Activated CD4-positive, alpha-beta T cell treated with anti-CD3 and anti-CD28 coated beads, Interleukin-2, Interleukin-4, amounts not matched to agents 100 ng/mL and 50 ng/mL, durations not matched to agents 16 hours and 8 hours (primary cell): ENCODE measurements at regions not wholly inside any gene's neighbourhood (a gene's known extent, or its start where the extent isn't known, plus 50 kb on each side); places are given as distances from the start of the nearest gene placed in this dataset.
"Not testable (repeated sequence)": the region's sequence is repeated elsewhere in the genome, so short reads cannot be mapped to it uniquely, and the experiment has no call there.

Source experiments
- DNase-seq: peaks from one replicate; pipeline ENCODE4 v3.0.0-alpha.2; 2020; ENCODE audit warnings: low spot score

GRCh38 chr3:34504366-34504765, 705.9 kb downstream of the PDCD6IP start:
- DNase-seq, result no peak

DNA sequence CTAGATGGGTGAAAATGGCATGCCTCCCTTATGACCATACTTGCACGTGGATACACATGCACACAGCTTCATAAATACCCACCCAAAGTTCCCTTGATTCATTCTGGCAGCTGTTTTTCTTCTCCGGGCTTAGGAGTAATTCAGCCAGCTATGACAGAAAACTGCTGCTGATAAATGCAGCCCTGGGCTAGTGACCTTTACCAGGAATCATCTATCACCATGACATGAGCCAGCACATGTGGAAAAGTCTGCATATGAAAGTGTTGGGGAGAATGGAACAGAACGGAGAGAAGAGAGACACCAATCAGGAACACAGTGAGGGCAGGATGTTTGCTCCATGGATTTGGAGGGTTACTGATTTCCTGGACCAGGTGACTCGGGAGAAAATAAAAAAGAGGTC, 706.3 kb downstream of the PDCD6IP start:
- DNase-seq, result no peak

GRCh38 chr3:34508732-34509131, 710.3 kb downstream of the PDCD6IP start:
- DNase-seq, result no peak

DNA sequence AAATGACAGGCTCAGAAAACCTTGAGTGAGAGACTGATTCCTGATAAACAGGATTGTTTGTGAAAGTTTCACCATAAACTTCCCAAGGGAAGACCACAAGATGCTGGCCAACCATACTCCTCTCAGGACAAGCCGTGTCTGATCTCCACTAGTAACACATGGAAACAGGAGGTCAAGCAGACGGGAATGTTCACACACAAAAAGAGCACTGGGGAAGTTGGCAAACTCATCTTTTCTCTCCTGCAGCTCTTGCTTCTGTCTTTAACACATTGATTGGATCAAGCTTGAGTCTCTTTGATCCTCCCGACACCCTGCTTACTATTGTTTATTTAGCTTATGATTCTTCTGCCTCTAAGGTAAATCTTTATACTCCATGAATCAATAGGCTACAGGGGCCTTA, 713.5 kb downstream of the PDCD6IP start:
- no peak for DNase-seq

GRCh38 chr3:34519008-34519407, 720.6 kb downstream of the PDCD6IP start:
- not testable (repeated sequence) for DNase-seq

- DNase-seq, result no peak
Observed at GRCh38 chr3:34531156-34531555, 732.7 kb downstream of the PDCD6IP start.

GRCh38 chr3:34533451-34533850, 735.0 kb downstream of the PDCD6IP start:
- DNase-seq, result no peak

DNA sequence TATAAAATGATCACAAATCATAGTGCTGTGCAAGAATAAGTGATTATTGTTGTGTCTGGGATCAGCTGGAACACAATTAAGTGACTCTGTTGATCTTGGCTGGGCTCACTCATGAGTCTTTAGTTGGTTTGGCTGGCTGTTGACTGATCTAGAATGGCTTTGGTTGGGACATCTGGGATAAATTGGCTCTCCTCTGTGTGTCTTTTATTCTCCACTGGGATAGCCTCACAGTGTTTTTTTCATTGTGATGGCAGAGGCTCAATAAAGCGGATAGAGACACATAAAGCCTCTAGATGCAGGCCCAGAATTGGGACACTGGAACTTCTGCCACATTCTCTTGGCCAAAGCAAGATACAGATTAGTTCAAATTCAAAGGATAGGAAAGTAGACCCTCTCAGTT, 735.6 kb downstream of the PDCD6IP start:
- no peak for DNase-seq

- no peak for DNase-seq
Observed at GRCh38 chr3:34544136-34544535, 745.7 kb downstream of the PDCD6IP start.

DNA sequence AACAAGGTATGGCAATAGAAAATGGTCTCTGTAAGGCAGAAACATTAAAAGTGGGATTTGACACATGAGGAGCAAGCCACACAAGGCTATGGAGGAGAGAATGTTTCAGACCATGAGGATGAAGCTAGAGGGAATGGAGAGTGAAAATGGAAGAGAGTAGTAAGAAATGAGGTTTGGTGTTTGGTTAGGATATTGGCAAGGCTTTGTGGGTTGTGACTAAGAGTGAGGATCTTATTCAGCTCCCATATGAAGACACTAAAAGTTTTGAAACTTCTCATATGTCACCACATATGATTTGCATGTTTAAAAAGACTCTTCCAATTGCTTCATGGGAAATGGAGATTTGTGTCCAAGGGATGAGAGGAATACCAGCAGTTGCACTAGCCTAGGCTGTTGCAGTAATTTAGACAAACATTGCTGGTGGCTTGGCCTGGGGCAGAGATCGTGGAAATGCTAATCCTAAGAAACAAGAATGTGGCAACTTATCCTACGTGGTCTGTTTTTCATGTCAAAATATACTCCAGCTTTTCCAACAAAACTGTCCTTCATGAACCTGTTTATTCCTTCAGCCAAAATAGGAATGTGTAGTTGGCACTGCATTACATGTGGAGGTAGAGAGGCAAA, 749.0 kb downstream of the PDCD6IP start:
- no peak for DNase-seq

GRCh38 chr3:34567266-34567665, 768.8 kb downstream of the PDCD6IP start:
- DNase-seq, result no peak

- no peak for DNase-seq
Observed at GRCh38 chr3:34568766-34569165, 770.3 kb downstream of the PDCD6IP start.

- DNase-seq, result no peak
Observed at GRCh38 chr3:34569437-34569836, 771.0 kb downstream of the PDCD6IP start.

- no peak for DNase-seq
Observed at GRCh38 chr3:34570916-34571705, 772.7 kb downstream of the PDCD6IP start.

DNA sequence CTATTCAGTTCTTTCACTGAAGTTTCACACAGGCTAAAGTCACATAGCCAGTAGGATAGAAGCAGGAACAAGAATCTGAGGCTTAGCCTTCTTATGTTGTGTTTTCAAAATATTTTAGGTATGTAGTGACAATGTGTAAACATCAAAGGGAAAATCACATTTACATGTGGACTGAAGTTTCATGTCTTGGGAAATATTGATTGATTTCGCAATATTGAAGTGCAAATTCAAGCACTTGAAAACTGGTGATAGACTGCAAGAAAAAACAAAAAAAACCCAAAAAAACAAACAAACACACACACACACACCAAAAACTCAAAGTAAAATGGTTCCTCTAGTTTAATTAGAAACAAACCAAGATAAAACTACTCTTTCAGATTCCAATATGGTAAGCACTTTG, 773.3 kb downstream of the PDCD6IP start:
- DNase-seq, result no peak

- no peak for DNase-seq
Observed at GRCh38 chr3:34575776-34576175, 777.3 kb downstream of the PDCD6IP start.

DNA sequence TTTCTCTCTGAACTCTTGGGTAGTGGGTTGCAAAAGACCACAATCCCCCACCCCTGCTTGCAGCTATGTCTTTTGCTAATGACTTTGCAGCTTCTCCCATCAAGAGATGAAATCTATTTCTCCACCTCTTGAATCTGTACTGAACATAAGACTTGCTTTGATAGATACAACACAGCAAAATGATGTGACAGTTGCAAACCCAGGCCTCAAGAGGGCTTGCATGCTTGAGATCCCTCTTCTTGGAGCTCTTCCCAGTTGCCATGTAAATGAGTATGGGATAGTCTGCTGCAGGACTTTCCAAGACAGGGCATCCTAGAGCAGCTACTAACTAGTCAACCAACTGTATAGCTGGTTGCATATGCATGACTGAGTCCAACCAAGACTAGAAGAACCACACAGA, 783.6 kb downstream of the PDCD6IP start:
- DNase-seq, result no peak

- no peak for DNase-seq
Observed at GRCh38 chr3:34583451-34583850, 785.0 kb downstream of the PDCD6IP start.

GRCh38 chr3:34584971-34585370, 786.5 kb downstream of the PDCD6IP start:
- DNase-seq, result no peak

DNA sequence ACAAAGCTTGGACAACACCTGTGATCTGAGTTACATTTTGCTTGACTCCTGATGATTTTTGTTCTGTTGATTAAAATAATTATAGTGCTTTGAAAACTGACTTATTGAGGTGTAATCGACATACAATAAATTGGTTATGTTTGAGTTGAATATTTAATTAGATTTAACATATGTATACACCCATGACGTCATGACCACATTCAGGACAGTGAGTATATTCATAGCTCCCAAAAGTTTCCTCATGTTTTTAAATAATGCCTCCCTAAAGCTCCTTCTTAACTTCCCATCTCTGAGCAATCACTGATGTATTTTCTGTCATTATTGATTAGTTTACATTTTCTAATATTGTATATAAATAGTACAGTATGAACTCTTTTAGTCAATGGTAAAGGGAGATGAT, 801.2 kb downstream of the PDCD6IP start:
- DNase-seq, result no peak

DNA sequence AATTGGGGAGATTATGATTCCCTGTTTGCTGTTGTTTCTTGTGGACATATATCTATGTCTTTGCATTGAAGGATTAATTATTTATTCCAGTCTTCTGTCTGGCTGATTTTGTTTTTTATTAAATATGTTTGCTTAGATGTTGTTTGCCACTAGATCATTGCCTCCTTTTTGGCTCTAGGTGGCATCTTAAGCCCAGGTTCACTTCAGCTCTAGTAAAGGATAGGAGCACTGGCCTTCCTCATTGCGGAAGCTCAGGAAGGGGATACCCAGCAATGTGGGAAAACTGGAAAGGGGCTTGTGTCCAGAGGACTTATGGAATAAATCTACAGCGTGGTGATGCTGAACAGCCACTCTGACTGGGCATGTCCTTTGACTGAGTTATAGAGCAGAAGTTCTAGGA, 821.6 kb downstream of the PDCD6IP start:
- no peak for DNase-seq

GRCh38 chr3:34626699-34627098, 828.3 kb downstream of the PDCD6IP start:
- DNase-seq, result no peak

- DNase-seq, result no peak
Observed at GRCh38 chr3:34634939-34635338, 836.5 kb downstream of the PDCD6IP start.

DNA sequence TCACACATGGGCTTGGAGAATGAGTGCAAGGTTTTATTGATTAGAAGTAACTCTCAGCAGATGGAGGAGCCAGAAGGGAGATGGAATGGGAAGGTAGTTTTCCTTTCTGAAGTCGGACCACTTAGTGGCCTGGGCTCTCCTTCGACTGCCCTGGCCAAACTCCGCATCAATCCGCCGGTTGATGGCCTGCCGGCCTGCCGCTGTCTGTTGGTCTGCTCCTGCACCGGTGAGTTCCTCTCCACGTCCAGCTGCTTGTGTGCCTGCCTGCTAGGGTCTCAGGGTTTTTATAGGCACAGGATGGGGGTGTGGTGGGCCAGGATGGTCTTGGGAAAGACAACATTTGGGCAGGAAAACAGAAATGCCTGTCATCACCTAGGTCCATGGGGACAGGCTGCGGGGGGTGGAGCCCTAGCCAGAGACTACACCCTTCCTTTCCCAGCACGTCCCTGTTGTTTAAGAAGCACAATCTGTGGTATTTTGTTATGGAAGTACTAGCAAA, 837.0 kb downstream of the PDCD6IP start:
- no peak for DNase-seq
